ENCODE measurements at regions not wholly inside any gene's neighbourhood (a gene's known extent, or its start where the extent isn't known, plus 50 kb on each side); places are given as distances from the start of the nearest gene placed in this dataset.

DNA sequence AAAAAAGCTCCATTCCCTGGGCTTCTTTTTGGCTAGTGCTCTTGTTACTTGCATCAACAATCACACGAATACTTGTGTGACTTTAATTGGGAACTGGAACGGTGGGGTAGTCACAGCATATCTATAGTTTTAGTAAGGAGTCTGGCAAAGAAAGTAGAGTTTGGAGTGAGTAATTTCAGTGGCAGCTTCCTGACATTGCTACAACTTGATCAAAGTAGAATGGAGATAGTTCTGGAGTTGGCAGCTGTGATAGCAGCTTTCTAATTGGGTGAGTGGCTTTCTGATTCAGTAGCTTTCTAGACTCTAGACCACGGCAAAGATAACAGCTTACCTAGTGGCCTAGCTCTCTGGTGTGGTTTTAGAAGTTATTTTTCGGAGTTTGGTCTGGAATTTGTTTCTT lies 475.0 kb downstream of the TUSC7 start:
- no peak for DNase-seq
- TF ChIP-seq, protein P1, sequence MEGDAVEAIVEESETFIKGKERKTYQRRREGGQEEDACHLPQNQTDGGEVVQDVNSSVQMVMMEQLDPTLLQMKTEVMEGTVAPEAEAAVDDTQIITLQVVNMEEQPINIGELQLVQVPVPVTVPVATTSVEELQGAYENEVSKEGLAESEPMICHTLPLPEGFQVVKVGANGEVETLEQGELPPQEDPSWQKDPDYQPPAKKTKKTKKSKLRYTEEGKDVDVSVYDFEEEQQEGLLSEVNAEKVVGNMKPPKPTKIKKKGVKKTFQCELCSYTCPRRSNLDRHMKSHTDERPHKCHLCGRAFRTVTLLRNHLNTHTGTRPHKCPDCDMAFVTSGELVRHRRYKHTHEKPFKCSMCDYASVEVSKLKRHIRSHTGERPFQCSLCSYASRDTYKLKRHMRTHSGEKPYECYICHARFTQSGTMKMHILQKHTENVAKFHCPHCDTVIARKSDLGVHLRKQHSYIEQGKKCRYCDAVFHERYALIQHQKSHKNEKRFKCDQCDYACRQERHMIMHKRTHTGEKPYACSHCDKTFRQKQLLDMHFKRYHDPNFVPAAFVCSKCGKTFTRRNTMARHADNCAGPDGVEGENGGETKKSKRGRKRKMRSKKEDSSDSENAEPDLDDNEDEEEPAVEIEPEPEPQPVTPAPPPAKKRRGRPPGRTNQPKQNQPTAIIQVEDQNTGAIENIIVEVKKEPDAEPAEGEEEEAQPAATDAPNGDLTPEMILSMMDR (IDR thresholded peaks at IDR 0.05; ENCODE audit: borderline replicate concordance): no peak
- Histone ChIP-seq H3K9me3 (replicated peaks) (peaks cover 13% of the 10 kb centered on the region), H3K36me3 (no peaks in the 10 kb centered on the region), H3K27ac (replicated peaks) (no peak overlapping the region), H3K4me3 (no peak overlapping the region), H3K27me3 (ENCODE audit: low read depth) (no peaks in the 10 kb centered on the region), H3K4me1 (no peaks in the 10 kb centered on the region)
- intact Hi-C loops (cut with micrococcal nuclease): no loop called here

DNA sequence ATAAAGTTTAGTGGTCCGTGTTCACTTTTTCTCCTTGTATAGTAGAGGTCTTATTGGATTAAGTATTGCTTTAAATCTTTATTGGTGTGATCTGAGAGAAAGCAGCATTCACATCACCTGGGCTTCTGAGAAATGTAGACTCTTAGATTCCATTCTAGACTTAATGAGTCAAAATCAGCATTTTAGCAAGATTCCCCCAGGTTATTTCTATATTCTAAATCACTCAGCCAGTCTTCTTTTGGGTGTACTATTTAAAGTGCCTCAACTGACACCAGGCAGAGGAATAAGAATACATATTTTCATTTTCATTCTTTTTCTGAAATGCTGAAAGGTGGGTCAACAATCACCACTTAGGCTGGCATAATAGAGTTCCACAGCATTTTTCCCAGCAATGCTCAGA lies 481.7 kb downstream of the TUSC7 start:
- DNase-seq: no peak
- Histone ChIP-seq H3K27me3 (ENCODE audit: low read depth) (no peaks in the 10 kb centered on the region), H3K4me1 (no peaks in the 10 kb centered on the region), H3K36me3 (no peaks in the 10 kb centered on the region), H3K27ac (replicated peaks) (no peak overlapping the region), H3K9me3 (replicated peaks) (peaks cover 10% of the 10 kb centered on the region), H3K4me3 (no peak overlapping the region)
- TF ChIP-seq, protein P1 (IDR thresholded peaks at IDR 0.05; ENCODE audit: borderline replicate concordance): no peak
- intact Hi-C loops (cut with micrococcal nuclease): no loop called here

DNA sequence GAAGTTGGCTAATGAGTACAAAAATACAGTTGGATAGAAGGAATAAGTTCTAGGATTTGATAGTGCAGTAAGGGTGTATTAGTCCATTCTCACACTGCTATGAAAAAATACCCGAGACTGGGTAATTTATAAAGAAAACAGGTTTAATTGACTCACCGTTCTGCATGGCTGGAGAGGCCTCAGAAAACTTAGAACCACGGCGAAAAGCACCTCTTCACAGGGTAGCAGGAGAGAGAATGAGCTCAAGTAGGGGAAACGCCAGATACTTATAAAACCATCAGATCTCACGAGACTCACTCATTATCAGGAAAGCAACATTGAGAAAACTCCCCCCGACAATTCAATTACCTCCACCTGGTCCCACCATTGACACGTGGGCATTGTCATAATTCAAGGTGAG lies 483.3 kb downstream of the TUSC7 start:
- TF ChIP-seq, protein P1 (IDR thresholded peaks at IDR 0.05; ENCODE audit: borderline replicate concordance): no peak
- intact Hi-C loops (cut with micrococcal nuclease): no loop called here

DNA sequence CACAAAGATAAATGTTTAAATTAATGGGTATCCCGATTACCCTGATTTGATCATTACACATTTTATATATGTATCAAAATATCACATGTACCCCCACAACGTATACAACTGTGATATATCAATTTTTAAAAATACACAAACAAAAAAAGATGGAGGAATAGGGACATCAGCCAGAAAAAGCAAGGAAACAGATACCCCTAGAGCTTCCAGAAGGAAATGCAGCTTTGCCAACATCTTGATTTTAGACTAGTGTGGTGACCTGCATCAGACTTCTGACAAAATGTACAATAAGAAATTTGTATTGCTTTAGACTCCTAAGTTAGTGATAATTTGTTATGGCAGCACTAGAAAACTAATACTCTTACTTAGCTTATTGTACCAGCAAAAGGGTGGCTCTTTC lies 483.8 kb downstream of the TUSC7 start:
- Histone ChIP-seq H3K27me3 (ENCODE audit: low read depth) (no peaks in the 10 kb centered on the region), H3K27ac (replicated peaks) (no peak overlapping the region), H3K4me1 (no peaks in the 10 kb centered on the region), H3K4me3 (no peak overlapping the region), H3K36me3 (no peaks in the 10 kb centered on the region), H3K9me3 (replicated peaks) (no peaks in the 10 kb centered on the region)
- TF ChIP-seq, protein P1 (IDR thresholded peaks at IDR 0.05; ENCODE audit: borderline replicate concordance): no peak
- intact Hi-C loops (cut with micrococcal nuclease): no loop called here
- no peak for DNase-seq

More for the DNA sequence above, 483.3 kb downstream of the TUSC7 start:
- Histone ChIP-seq H3K36me3 (no peaks in the 10 kb centered on the region), H3K27ac (replicated peaks) (no peak overlapping the region), H3K27me3 (ENCODE audit: low read depth) (no peaks in the 10 kb centered on the region), H3K4me1 (no peaks in the 10 kb centered on the region), H3K4me3 (no peak overlapping the region), H3K9me3 (replicated peaks) (no peaks in the 10 kb centered on the region)
- no peak for DNase-seq

DNA sequence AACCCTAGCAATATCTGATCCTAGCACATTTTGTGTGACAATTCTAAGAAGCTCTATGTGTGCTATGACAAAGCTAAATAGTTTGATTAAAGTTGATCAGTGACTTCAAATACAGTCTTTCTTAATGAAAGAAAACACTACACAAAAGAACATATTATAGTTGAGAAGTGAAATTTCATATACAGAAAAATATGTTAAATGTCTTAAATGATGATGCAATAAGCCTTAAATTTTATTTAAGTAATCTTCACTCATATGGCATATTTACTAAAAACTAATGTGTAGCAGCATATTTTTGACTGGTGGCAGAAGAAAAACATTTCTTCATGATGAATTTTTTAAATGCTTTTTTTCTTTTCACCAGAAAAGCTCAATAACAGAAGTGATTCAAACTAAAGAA lies 485.5 kb downstream of the TUSC7 start:
- TF ChIP-seq, protein P1 (IDR thresholded peaks at IDR 0.05; ENCODE audit: borderline replicate concordance): no peak
- Histone ChIP-seq H3K4me3 (no peak overlapping the region), H3K27ac (replicated peaks) (no peak overlapping the region), H3K4me1 (no peaks in the 10 kb centered on the region), H3K9me3 (replicated peaks) (no peaks in the 10 kb centered on the region), H3K27me3 (ENCODE audit: low read depth) (no peaks in the 10 kb centered on the region), H3K36me3 (no peaks in the 10 kb centered on the region)
- no peak for DNase-seq
- intact Hi-C loops (cut with micrococcal nuclease): no loop called here

DNA sequence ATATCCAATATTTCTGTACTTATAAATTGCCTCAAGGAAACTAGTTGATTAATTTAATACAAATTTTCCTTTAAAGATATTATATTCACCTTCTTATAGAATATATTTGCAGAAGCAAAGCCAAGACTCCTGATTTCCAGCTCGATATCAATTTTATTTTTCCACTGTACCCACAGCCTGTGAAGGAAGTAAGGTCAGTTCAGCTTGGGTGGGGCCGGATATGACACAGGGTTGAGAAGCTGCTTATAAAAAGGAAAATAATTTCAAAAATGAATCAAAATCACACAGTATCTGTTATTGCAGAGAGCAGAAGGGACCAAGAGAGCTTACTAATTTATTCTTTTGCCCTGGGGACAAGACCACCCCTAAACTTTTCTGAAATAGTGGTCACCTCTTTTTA lies 491.4 kb downstream of the TUSC7 start:
- intact Hi-C loops (cut with micrococcal nuclease): no loop called here
- Histone ChIP-seq H3K4me1 (no peaks in the 10 kb centered on the region), H3K27me3 (ENCODE audit: low read depth) (no peaks in the 10 kb centered on the region), H3K27ac (replicated peaks) (no peak overlapping the region), H3K36me3 (no peaks in the 10 kb centered on the region), H3K9me3 (replicated peaks) (peaks cover 8% of the 10 kb centered on the region), H3K4me3 (no peak overlapping the region)
- DNase-seq: no peak
- TF ChIP-seq, protein P1 (IDR thresholded peaks at IDR 0.05; ENCODE audit: borderline replicate concordance): no peak
